NCI-H128 (cell line): ENCODE measurements at regions not wholly inside any gene's neighbourhood (a gene's known extent, or its start where the extent isn't known, plus 50 kb on each side); places are given as distances from the start of the nearest gene placed in this dataset.
"Not testable (repeated sequence)": the region's sequence is repeated elsewhere in the genome, so short reads cannot be mapped to it uniquely, and the experiment has no call there.

Experiments
- DNase-seq: peaks from one replicate; lab custom pipeline; 2025; ENCODE audit not compliant: unreplicated experiment; lab: John Stamatoyannopoulos, UW

DNA sequence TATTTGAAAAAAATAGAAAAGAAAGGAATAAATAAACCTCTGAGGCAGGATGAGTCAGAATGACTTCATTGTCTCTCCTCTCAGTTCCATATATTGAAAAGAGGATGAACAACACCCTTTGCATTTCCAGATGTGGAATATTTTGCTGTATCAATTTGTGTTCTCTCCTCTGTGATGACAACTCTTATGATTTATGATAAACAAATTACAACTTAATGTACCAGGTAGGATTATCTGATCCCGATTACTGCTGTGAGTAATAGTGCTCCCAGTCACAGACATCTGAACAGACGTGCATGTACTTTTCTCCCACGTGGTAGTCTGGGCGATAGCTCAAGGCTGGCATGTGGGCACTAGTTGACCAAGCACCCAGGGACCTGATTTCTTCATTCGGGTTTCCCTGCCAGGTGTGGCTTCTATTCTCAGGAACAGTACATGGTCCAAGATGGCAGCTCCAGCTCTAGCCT is 142.1 kb upstream of the SULF2 start:
- no peak for DNase-seq

DNA sequence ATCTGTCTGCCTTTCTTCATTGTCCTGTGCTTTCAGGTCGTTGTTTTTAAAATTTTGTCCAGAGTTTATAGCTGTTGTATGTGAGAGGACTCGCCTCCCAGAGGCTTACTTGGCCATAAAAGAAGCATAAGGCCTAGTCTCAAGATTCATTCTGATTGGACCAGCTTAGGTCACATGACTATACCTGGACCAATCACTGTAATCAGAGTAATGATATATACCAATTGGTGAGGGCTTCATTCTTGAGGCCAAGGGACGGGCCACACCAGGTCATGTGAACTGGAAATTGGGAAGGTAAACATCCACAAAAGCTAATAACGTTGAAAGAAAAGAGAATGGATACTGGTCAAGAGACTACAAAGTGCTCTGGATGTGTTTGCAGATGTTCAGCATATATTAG is 141.4 kb upstream of the SULF2 start:
- no peak for DNase-seq

DNA sequence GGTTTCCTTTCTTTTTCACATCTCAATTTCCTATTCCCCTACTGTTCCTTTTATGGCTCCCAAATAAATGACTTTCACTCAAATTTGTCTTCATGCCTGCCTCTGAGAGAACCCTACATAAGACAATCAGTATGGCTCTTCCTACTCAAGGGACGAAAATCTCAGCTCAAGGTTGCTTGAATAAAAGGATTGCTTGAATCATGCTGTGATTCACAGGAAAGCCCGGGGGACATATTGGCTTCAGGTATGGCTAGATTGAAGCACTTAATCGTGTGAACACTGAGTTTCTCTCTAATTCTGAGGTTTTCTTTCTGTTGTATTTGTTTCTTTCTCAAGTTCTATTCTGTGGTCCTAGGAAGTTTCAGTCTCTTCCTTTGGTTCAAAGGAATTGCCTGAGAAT is 140.3 kb upstream of the SULF2 start:
- DNase-seq = no peak

DNA sequence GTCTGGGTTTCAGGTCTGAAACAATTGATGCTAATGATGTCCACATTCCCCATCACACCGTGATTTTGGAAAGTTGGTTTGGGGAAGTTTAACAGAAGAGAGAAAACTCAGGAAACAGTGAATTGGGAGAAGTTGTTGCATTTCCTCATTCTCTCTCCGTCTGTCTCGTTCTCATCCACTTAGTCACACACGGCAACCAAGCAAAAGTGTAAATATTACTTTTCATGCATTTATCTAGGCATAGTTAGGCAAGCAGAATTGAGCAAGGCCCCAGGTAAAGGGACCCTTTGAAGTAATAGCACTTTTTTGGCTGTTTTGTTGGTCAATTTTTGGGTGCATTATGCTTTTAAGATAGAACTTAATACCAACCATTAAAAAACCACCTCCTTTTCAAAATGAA is 137.0 kb upstream of the SULF2 start:
- DNase-seq = no peak

DNA sequence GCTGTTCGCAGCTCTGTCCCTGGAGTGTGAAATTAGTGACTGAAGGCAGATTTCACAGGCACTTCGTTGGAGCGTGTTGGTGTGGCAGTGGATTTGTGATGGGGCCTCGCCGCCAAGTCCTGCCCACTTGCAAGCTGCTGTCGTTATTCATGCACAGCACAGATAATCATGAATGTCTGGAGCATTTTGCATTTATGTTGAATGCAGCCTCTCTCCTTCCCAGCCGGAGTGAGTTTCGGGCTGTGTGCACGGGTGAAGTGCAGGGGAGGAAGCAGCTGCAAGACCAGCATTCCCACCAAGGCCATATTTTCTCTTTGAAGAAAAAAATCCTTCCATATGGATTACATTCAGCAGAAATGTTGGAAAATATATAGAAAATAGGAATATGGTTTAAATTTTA is 136.5 kb upstream of the SULF2 start:
- not testable (repeated sequence) for DNase-seq

DNA sequence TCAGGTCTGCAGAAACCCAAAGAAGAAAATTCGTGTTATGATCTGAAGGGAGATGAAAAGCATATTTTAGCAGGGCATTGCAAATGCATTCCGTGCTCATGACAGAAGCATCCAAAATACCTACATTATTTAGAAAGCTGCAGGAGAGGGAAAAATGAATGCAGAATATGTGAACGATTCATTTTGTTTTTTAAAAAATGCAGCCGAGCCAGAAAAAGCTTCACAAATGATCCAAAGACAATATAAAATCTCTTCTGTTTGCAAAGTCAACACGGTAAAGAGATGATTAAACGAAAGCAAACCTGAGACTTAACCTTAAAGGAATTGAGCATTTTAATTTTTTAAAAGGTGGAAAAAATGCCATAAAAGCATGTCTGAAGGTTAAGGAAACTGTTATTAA is 136.1 kb upstream of the SULF2 start:
- DNase-seq = no peak

DNA sequence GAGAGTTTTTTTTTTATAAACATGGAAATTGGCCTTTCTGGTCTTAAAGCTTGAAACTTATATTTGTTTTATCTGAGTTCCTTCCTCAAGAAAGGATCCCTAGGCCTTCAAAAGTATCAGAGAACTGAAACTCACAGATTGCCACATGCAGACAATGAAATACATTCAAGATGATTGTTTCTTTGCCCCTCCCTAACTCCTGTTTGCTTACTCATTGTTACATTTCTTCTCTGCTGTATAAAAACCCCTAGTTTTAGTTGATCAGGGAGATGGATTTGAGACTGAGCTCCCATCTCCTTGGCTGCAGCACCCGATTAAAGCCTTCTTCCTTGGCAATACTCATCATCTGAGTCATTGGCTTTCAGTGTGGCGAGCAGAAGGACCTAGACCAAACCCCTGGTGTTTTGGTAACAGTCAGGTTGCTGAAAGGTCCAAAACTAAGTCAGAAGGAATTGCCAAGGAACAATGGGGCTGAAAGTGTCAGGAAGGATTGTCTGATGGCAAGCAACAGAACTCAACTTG is 132.3 kb upstream of the SULF2 start:
- DNase-seq = no peak

DNA sequence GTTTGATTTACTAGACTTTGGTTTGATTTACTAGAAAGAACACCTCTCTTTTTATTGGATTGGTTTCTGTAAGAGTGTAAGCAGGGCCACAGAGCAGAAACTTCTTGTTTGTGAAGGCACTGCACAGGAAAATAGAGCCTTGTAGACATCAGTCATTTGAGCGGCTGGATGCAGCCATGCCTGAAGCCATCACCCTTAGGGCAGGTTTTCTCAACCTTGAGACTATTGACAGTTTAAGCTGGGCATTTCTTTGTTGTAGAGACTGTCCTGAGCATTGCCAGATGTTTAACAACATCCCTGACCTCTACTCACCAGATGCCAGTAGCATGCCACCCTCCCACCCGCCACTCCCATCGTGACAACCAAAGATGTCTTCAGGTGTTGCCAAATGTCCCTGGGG is 130.2 kb upstream of the SULF2 start:
- no peak for DNase-seq

DNA sequence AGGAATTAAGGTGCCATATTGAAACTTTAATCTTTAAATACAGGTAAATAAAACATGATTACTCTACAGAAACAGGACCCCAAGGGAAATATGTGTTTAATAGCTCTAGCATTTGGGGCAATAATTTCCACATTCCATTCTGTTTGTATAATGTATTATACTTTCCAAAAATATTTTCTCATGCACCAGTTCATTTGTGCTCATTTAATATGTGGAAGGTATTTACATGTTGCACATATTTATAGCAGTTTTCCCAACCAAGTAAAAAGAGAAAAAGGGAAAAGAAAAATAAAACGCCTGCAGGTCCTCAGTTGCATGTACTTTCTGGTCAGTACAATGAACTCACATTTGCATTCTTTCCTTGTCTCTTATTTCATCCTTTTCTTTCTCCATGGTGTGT is 129.5 kb upstream of the SULF2 start:
- DNase-seq = no peak

DNA sequence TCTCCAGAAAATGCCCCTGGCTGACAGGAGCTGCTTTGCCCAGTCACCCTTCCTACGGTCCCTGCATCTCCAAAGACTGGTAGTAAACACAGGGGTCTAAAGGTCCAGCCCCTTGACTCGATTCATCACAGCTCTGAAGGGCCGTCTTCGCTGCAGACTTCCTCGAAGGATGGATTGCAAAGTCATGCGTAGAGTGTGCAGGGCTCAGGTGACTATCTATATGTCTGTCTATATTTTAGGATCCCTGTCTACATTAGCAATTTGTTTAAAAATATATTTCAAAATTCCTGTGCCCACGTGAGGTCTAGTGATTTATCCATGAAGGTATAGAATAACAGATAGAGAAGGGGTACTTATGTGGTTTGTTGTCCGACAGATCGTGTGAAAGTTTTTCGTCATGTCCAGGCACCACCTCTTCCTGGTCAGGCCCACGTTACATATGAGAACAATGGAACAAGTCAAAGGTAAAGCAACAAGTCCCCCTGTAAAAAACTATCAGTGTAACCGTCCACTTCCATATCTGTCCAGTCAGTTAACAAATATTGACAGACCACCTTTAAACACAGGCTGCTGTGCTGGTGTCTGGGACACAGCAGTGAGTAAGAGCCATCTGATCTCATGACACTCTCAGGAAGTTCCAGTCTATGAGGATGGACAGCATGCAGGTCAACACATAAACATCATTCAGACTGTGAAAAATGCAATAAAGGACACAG is 127.7 kb upstream of the SULF2 start:
- not testable (repeated sequence) for DNase-seq

DNA sequence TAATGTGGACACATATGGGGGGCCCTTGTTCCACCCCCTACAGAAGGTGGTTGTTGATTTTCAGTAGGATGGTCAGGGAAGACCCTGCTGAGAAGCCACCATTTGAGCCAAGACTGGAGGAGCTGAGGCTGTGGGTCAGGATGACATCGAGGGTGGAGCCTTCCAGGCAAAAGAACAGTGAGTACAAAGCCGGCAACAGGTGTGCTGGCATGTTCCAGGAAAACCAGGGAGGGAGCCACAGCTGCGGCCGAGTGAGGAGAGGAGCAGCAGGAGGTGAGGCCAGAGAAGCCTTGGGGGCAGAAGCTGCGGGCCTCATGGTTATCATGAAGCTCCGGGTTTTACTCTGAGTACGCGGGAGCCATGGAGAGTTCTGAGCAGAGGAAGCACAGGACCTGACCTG is 126.9 kb upstream of the SULF2 start:
- not testable (repeated sequence) for DNase-seq

DNA sequence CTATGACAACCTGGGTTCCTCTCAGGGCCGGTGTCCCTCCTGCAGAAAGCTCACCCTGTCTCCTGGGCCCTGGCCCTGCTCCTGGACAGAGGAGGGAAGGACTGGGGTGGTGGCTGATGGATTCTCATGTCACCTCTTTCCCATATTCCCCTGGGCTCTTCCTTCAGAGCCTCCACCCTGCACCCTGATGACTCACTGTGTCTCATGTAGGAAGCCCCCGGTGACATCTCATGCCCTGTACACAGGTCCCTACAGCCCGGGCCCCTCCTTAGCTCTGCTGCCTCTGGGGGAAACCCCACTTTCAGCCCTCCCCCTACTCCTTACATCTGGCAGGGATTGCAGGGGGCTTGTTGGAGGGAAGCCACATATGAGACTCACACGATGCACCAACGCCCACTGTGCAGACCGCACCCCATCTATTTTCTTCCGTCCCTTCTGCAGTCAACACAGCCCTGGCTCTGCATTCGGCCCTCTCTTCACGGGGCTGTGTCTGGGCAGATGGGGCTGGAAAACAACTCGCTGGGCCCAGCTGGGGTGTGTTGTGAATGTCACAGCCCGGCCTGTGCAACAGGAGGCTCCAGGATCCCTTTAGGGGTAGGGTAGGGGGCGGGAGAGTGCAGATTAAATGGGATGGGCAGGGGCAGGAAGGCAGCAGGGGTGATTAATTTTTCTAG is 124.6 kb upstream of the SULF2 start:
- not testable (repeated sequence) for DNase-seq

DNA sequence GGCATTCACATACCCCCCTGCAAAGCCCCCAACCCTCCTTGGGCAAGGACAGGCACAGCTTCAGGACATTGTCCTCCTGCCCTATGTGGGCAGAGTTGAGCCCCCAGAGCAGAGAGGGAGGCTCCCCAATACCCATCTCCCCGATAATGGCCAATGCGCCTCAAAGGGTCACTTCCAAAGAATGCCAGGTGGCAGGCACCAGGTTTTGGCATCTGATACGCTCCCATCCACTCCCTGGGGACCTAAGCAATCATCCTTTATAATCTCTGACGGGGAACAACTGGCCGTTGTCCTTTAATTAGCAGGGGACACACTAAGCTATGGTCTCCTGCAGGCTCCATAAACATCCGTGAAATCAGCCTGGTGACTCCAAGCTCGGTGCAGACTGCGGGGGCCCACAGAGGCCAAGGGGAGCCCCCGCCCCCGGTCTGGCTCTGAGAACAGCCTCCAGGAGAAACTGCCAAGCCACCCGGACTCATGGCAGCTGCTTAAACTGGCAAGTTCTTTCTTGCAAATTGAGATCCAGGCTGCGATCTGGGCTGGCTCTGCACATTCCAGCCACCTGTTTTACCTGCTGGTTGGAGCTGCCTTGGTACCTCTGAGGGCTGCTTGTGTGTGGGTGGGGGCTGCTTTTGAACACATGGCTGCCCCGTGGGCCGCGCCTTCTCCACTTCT is 123.2 kb upstream of the SULF2 start:
- not testable (repeated sequence) for DNase-seq

DNA sequence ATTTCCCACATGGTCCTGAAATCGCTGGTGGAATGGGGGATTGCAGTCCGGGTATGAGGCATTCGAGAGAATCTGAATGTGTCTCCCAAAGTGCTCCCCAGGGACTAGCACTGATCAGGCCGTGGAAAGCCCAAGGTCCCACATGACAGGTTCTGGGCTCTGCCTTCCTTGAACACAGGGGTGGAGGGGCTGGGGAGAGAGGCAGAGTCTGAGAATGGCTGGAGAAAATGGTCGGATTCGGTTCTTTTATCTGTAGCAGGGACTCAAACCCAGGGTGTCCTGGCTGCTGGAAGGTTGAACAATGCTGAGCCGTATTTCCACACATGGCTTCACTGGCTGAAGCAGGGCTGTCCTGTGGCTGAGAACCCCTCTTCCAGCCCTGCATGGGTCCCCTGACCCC is 122.7 kb upstream of the SULF2 start:
- not testable (repeated sequence) for DNase-seq

DNA sequence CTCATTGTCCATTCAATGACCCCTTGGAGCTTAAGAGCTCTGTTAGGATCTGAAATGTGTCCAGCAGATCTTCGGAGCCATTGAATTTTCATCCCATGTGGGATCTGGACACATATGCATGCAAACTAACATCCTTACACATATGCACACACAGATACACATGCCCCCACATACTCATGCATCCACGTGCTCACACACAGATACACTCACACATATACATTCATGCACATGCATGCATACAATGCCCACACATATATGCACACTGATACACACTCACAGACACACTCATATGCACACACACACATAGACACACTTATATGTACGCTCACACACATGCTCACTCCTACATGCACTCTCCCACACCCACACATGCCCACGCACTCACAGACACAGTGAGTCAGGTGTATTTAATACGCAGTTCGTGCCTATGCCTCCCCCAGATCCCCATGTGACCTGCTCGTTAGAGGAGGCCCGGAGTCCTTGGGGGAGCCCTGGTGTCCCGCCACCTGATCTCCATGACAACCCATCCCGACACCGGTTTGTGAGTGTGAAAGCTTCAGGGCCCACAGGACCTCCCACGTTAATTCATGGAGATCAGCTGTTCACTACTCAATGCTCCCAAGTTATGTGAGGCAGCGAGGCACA is 121.9 kb upstream of the SULF2 start:
- DNase-seq = no peak

DNA sequence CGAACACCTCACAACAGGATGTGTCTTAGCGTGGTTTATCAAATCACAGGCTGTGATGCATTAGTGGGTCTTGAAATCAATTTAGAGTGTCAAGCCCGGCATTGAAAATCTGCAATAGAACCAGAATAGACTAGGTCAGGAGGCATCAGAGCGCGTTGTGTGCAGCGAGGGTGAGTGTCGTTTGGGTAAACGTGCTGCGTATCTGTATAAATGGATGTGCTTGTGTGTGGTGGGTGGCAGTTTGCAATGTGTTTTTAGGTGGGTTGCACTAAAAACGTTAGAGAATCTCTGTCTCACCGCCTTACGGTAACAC is 121.0 kb upstream of the SULF2 start:
- no peak for DNase-seq

DNA sequence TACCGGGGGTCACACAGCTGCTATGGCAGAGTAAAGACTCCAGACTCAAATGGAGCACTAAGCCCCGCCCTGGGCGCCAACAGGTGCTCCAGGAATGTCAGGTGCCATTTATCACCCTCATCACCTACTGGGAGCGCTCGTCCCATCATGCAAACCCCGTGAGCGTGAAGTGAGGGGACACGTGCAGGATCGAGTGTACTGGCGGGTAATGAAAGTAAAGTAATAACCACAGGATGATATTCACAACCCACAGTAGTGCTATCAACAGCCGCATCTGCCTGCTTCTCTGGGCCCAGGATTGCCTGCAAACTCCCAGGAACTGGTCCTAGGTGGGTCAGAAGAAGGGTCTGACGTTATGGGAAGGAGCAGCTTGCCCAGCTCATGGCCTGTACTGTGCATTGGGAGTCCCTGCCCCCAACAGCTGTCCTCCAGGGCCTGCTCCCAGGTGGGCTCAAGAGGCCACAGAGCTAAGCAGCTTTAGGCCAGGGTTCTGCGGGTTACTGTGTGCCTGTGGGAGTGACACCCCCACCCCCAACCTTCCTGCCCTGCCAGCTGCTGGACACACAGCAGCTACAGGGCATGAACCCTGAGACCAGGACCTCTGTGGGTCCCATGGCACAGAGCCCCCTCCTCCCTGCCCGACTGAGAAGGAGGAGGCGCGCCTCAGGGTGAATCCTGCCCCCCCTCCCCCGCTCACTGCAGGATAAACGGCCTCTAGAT is 120.5 kb upstream of the SULF2 start:
- DNase-seq = no peak

DNA sequence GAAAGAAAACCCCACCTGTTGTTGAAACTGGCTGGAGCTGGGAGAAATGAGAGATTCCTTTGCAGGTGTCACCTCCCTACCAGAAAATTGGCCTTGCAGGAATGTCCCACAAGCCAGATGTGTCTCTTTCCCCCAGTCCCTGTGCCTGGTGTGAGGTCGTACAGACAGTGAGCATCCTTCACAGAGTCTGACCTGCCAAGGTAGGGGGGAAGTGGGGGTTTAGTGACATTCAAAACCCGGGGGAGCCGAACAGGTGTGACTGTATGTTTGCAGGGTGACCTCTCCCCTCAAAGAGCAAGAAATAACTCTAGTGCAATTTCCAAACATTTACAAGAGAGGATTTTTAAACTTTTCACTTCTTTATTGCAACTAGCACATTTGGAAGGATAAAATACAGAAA is 117.7 kb upstream of the SULF2 start:
- DNase-seq = not testable (repeated sequence)

DNA sequence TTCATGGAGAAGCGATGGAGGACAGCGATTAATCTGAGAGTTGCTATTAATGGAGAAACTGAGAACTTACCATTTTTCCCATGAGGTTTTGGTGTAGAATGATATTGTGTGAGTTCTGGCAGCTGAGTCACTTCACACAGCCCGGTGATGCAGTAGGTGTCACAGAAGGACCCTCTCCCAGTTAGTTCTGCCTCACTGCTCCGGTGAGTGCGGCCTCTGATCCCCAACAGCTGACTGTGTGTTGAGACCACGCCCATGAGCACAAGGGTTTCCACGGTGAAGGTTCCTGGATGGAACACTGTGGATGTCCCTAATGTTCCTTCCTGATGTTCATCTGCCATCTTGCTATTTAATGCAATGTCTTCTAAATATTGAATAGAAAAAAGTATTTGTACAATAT is 114.0 kb upstream of the SULF2 start:
- not testable (repeated sequence) for DNase-seq

DNA sequence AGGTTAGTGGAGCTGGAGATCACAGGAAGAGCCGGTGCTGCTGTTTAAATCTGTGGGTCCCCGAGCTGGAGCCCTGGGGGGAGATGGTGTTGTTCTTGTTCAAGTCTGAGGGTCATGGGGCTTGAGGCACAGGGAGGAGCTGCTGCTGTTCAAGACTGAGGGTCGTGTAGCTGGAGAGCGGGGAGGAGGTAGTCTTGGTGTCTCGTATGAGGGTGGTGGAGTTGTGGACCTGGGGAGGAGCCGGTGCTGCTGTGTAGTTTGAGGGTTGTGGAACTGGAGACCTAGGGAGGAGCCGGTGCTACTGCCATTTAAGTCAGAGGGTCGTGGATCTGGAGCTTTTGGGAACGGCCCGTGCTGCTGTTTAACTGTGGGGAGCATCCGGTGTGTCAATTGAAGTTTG is 112.2 kb upstream of the SULF2 start:
- no peak for DNase-seq

DNA sequence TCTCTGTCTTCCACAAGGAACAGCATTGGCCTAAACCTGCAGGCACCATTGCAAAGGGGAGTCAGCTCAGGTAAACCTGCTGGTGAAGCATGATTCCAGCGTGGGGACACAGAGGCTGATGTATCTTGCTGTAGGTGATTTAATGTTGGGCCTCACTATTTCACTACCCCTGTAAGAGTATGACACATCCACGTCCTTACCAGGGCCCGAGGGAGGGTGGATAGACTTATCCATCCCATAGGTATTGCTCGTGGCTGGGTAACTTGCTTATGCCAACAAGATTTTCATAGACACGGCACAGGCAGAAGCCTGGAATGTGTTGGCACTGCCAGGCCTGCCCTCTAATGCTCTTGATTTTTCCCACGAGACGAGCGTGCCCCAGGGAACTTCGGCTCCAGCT is 107.4 kb upstream of the SULF2 start:
- not testable (repeated sequence) for DNase-seq
